Fibroblast of lung (primary cell): ENCODE measurements at regions not wholly inside any gene's neighbourhood (a gene's known extent, or its start where the extent isn't known, plus 50 kb on each side); places are given as distances from the start of the nearest gene placed in this dataset.

ENCODE experiments used
- EZH2 ChIP-seq: IDR thresholded peaks from 2 replicates; pipeline ENCODE4 v1.5.1; 2012; ENCODE audit warnings: low read length, control low read depth, mild to moderate bottlenecking; ENCODE audit errors: missing control alignments
- TF ChIP-seq, protein P1 (sequence below), 2 donors: IDR thresholded peaks in 1 of 2; conservative IDR thresholded peaks in 1 of 2; 1 replicate in 1 of 2; 2 replicates in 1 of 2; pipeline ENCODE4 v1.5.1; 2011 to 2012; ENCODE audit warnings: low read length in 2 of 2, control low read depth in 1 of 2, inconsistent platforms in 1 of 2, low read depth in 1 of 2, mild to moderate bottlenecking in 1 of 2

- TF ChIP-seq, protein P1, sequence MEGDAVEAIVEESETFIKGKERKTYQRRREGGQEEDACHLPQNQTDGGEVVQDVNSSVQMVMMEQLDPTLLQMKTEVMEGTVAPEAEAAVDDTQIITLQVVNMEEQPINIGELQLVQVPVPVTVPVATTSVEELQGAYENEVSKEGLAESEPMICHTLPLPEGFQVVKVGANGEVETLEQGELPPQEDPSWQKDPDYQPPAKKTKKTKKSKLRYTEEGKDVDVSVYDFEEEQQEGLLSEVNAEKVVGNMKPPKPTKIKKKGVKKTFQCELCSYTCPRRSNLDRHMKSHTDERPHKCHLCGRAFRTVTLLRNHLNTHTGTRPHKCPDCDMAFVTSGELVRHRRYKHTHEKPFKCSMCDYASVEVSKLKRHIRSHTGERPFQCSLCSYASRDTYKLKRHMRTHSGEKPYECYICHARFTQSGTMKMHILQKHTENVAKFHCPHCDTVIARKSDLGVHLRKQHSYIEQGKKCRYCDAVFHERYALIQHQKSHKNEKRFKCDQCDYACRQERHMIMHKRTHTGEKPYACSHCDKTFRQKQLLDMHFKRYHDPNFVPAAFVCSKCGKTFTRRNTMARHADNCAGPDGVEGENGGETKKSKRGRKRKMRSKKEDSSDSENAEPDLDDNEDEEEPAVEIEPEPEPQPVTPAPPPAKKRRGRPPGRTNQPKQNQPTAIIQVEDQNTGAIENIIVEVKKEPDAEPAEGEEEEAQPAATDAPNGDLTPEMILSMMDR (conservative IDR thresholded peaks at IDR 0.05 in 1 of 2, IDR thresholded peaks at IDR 0.05 in 1 of 2; ENCODE audit: low read depth in 1 of 2, low read length in 2 of 2), result no peak
- no peak for TF ChIP-seq EZH2
Observed at GRCh38 chr3:72421786-72422185, 426.5 kb downstream of the SHQ1 start.
